PC-9 (cell line): ENCODE measurements at regions not wholly inside any gene's neighbourhood (a gene's known extent, or its start where the extent isn't known, plus 50 kb on each side); places are given as distances from the start of the nearest gene placed in this dataset.

Source experiments
- EZH2 ChIP-seq: fragments of 200-600 bp; sonication (generic); IDR thresholded peaks from 2 replicates; pipeline ENCODE4 v1.8.0; 2017; ENCODE audit warnings: antibody characterized with exemption, low read depth
- TF ChIP-seq, protein P1 (sequence below): fragments of 200-600 bp; sonication (generic); conservative IDR thresholded peaks from 2 replicates; pipeline ENCODE4 v1.6.1; 2017; ENCODE audit warnings: mixed run types, antibody characterized with exemption, mild to moderate bottlenecking, moderate library complexity

DNA sequence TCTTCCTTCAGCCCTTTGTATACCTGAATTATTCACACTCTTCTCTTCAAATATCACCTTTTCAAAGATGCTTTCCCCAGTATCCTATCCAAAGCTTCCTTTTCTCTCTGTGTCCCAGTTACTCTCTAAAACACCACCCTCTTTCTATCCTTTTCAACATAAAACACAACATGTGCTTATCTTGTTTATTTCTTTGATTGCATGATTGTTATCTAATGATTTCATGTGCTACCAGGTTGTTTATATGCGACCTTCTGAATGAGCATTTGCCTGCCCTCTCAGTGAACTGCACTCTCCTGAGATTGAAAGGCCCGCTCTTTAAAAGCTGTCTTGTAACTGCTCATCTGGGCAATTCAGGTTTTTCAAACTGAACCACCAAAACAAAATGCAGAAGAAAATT is 97.7 kb upstream of the FGGY start:
- TF ChIP-seq, protein P1, sequence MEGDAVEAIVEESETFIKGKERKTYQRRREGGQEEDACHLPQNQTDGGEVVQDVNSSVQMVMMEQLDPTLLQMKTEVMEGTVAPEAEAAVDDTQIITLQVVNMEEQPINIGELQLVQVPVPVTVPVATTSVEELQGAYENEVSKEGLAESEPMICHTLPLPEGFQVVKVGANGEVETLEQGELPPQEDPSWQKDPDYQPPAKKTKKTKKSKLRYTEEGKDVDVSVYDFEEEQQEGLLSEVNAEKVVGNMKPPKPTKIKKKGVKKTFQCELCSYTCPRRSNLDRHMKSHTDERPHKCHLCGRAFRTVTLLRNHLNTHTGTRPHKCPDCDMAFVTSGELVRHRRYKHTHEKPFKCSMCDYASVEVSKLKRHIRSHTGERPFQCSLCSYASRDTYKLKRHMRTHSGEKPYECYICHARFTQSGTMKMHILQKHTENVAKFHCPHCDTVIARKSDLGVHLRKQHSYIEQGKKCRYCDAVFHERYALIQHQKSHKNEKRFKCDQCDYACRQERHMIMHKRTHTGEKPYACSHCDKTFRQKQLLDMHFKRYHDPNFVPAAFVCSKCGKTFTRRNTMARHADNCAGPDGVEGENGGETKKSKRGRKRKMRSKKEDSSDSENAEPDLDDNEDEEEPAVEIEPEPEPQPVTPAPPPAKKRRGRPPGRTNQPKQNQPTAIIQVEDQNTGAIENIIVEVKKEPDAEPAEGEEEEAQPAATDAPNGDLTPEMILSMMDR: no peak
- TF ChIP-seq EZH2: no peak
